ENCODE measurements at regions not wholly inside any gene's neighbourhood (a gene's known extent, or its start where the extent isn't known, plus 50 kb on each side); places are given as distances from the start of the nearest gene placed in this dataset.

GRCh38 chr18:40412410-40412809 is 1542.6 kb upstream of the PIK3C3 start:
- DNase-seq (no peak), ATAC-seq (replicated peaks) (no peak)
- Mint-ChIP-seq H3K36me3 (no peaks in the 10 kb centered on the region), H3K27me3 (no peaks in the 10 kb centered on the region), H3K27ac (no peak overlapping the region), H3K4me1 (no peaks in the 10 kb centered on the region), H3K4me3 (no peak overlapping the region), H3K9me3 (peaks cover 0 to 2% of the 10 kb centered on the region in 2 donors)

- H3K27ac Mint-ChIP-seq = no peak overlapping the region
- H3K4me1 Mint-ChIP-seq = no peaks in the 10 kb centered on the region
- peaks cover 2 to 8% of the 10 kb centered on the region in 2 donors for H3K9me3 Mint-ChIP-seq
Measured at GRCh38 chr18:40407909-40408308, 1547.1 kb upstream of the PIK3C3 start.

DNA sequence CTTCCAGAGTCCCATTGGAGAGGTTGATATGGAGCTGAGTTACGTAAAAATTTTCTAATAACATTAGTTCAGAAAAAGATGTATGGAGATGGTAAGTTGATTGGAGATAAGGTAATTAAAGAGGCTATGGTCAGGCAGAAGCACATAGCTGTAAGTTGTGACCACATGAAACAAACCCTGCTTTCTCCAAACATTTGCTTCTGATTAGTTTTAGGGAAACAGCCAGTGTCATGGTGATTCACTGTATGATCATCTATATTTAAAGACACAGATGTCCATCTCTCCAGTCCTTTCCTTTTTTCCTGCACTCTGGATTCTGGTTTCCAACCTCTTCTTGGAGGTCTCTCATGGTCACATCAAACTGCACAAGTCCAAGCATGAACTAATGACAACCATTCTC is 1550.8 kb upstream of the PIK3C3 start:
- Mint-ChIP-seq H3K27me3 (no peaks in the 10 kb centered on the region), H3K4me3 (no peak overlapping the region), H3K27ac (no peak overlapping the region), H3K36me3 (no peaks in the 10 kb centered on the region), H3K9me3 (peaks cover 0 to 8% of the 10 kb centered on the region in 2 donors), H3K4me1 (no peaks in the 10 kb centered on the region)
- no peak for DNase-seq
- ATAC-seq (replicated peaks) = no peak

More at GRCh38 chr18:40407909-40408308, 1547.1 kb upstream of the PIK3C3 start:
- ATAC-seq (replicated peaks) (no peak), DNase-seq (no peak)
- H3K4me3 Mint-ChIP-seq = no peak overlapping the region
- no peaks in the 10 kb centered on the region for H3K36me3 Mint-ChIP-seq
- H3K27me3 Mint-ChIP-seq = no peaks in the 10 kb centered on the region

DNA sequence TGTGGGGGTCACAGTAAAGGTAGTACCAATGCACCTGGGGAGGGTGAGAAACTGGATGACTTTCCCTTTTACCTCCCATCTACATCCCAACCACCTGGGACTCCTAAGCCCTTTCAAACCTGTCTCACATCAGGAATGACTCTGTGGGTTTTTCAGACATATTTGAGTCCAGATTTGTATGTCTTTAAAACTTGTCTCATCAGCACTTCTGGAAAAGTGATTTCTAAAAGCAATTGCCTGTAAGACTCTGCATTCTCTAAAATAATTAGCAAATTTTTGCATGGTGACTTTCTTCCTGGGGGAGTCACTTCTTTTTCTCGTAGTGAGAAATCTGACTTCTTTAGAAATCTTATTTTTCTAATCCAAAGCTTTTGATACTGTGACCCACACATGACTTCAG is 1553.0 kb upstream of the PIK3C3 start:
- no peaks in the 10 kb centered on the region for H3K27me3 Mint-ChIP-seq
- H3K4me1 Mint-ChIP-seq = no peaks in the 10 kb centered on the region
- H3K27ac Mint-ChIP-seq = no peak overlapping the region
- H3K9me3 Mint-ChIP-seq = peaks cover 2 to 8% of the 10 kb centered on the region in 2 donors
- DNase-seq = no peak
- no peak for ATAC-seq (replicated peaks)
- H3K36me3 Mint-ChIP-seq = no peaks in the 10 kb centered on the region
- no peak overlapping the region for H3K4me3 Mint-ChIP-seq

DNA sequence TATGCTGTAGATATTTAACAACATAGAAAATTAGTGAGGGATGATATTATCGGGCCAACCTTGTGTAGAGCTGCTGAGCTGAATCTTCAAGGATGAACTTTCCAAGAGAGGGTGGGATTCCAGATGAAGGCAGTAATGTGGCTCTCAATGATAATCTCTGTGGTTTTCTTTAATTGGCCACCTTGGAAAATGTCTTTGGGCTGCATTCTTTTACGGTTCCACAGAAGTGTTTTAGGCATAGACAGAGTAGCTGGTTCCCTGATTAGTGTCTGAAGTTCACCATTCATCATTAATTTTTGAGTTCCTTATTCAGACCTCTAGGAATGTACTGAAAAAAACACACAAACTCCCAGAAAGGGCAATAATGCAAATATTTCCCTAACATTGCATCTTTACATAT is 1566.9 kb upstream of the PIK3C3 start:
- ATAC-seq (replicated peaks) = no peak
- no peak for DNase-seq
- Mint-ChIP-seq H3K27me3 (no peaks in the 10 kb centered on the region), H3K4me1 (no peaks in the 10 kb centered on the region), H3K27ac (no peak overlapping the region), H3K9me3 (peaks cover 3 to 5% of the 10 kb centered on the region in 2 donors), H3K4me3 (no peak overlapping the region), H3K36me3 (no peaks in the 10 kb centered on the region)

DNA sequence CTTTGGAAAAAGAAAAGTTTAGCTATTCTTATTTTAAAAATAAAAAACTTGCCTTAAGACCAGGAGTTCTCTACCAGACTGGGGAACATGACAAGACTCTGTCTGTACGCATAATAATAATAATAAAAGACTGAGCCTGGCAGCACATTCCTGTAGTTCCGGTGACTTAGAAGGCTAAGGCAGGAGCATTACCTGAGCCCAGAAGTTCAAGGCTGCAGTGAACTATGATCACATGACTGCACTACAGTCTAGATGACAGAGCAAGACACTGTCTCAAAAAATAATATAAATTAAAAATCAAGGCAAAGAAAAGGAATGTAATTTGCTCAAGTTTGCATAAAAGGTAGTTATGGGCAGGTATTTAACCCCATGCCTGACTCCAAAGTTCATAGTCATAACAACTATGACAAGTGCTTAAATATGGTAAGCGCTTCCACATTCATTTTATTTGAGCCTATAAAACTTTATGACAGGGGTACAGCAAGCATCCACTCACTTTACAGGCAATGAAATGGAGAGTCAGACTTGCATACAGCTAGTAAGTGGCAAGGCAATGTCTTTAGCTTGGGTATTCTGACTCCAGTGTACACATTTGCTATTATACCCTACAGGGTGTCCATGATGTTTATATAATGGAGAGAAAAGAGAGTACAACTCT is 1567.8 kb upstream of the PIK3C3 start:
- H3K4me1 Mint-ChIP-seq = no peaks in the 10 kb centered on the region
- no peak for ATAC-seq (replicated peaks)
- no peaks in the 10 kb centered on the region for H3K36me3 Mint-ChIP-seq
- no peaks in the 10 kb centered on the region for H3K27me3 Mint-ChIP-seq
- no peak for DNase-seq
- H3K27ac Mint-ChIP-seq = no peak overlapping the region
- H3K9me3 Mint-ChIP-seq = peaks cover 4 to 8% of the 10 kb centered on the region in 2 donors
- H3K4me3 Mint-ChIP-seq = no peak overlapping the region

DNA sequence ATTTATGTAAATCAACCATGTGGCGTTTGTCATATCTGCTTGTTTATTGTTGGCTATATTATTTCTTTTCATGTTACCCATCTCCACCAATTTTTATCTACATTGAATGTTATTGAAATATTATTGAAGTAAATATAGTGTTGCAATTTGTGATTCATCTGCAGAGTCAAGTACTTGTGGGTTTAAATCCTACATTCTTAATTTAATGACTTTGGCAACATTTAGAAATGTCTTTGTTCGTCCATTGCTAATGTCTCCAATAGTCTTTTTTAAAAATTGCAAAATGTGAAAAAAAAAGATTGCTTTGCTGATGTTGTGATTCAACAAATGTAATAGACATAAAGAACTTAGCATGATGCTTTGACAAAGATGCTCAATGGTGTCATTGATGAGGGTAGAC is 1572.8 kb upstream of the PIK3C3 start:
- no peaks in the 10 kb centered on the region for H3K36me3 Mint-ChIP-seq
- ATAC-seq (replicated peaks) = no peak
- peaks cover 3 to 8% of the 10 kb centered on the region in 2 donors for H3K9me3 Mint-ChIP-seq
- no peaks in the 10 kb centered on the region for H3K4me1 Mint-ChIP-seq
- H3K27me3 Mint-ChIP-seq = no peaks in the 10 kb centered on the region
- no peak for DNase-seq
- H3K27ac Mint-ChIP-seq = no peak overlapping the region
- no peak overlapping the region for H3K4me3 Mint-ChIP-seq

- no peak for ATAC-seq (replicated peaks)
- peaks cover 3 to 8% of the 10 kb centered on the region in 2 donors for H3K9me3 Mint-ChIP-seq
- no peak for DNase-seq
- H3K4me3 Mint-ChIP-seq = no peak overlapping the region
- H3K36me3 Mint-ChIP-seq = no peaks in the 10 kb centered on the region
- H3K27me3 Mint-ChIP-seq = no peaks in the 10 kb centered on the region
- no peaks in the 10 kb centered on the region for H3K4me1 Mint-ChIP-seq
- H3K27ac Mint-ChIP-seq = no peak overlapping the region
Measured at GRCh38 chr18:40380686-40381439, 1574.2 kb upstream of the PIK3C3 start.

GRCh38 chr18:40375837-40376236 is 1579.2 kb upstream of the PIK3C3 start:
- no peak for ATAC-seq (replicated peaks)
- no peaks in the 10 kb centered on the region for H3K4me1 Mint-ChIP-seq
- no peak overlapping the region for H3K27ac Mint-ChIP-seq
- H3K9me3 Mint-ChIP-seq = no peaks in the 10 kb centered on the region
- H3K27me3 Mint-ChIP-seq = no peaks in the 10 kb centered on the region
- DNase-seq = no peak
- H3K36me3 Mint-ChIP-seq = no peaks in the 10 kb centered on the region
- no peak overlapping the region for H3K4me3 Mint-ChIP-seq

DNA sequence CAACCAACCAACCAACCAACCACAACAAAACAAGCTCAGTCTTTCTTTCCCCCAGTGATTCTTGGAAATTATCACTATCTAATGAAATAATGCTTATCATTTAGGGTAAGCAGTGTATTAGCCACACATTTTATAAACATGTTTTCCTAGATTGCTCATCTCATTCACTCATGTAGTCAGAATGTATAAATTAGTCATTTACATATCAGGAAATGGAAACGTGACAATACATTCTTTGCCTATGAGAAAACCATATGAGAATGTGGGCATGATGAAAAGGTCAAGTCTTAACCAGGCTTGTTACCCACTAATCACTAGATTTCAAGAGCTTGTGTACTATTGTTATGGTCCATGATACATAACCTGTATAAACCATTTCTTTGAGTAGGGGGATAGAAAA is 1583.4 kb upstream of the PIK3C3 start:
- ATAC-seq (replicated peaks) = no peak
- Mint-ChIP-seq H3K4me1 (no peaks in the 10 kb centered on the region), H3K27me3 (no peaks in the 10 kb centered on the region), H3K27ac (no peak overlapping the region), H3K36me3 (no peaks in the 10 kb centered on the region), H3K4me3 (no peak overlapping the region), H3K9me3 (no peaks in the 10 kb centered on the region)
- no peak for DNase-seq

DNA sequence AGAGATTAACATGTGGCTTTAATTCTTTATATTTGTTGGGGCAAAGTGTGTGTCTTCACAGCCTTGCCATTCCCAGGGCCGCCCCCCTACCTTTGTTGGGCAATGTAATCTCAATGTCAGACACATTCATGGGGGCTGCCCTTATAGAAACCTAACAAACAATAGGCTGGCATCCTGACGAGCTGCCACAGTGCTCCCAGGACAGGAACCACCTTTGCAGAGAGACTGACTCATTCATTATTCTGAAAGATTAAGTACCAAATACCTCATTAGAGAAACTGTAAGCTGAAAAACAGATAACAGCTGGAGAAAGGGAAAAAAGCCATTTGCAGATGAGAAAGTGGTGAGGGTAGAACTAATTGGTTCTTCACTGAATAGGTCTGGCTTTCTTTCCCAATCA is 1587.5 kb upstream of the PIK3C3 start:
- H3K27me3 Mint-ChIP-seq = no peaks in the 10 kb centered on the region
- H3K4me1 Mint-ChIP-seq = no peaks in the 10 kb centered on the region
- H3K4me3 Mint-ChIP-seq = no peak overlapping the region
- no peak overlapping the region for H3K27ac Mint-ChIP-seq
- DNase-seq = no peak
- no peaks in the 10 kb centered on the region for H3K9me3 Mint-ChIP-seq
- ATAC-seq (replicated peaks) = no peak
- no peaks in the 10 kb centered on the region for H3K36me3 Mint-ChIP-seq

GRCh38 chr18:40366521-40366920 is 1588.5 kb upstream of the PIK3C3 start:
- Mint-ChIP-seq H3K27ac (no peak overlapping the region), H3K27me3 (no peaks in the 10 kb centered on the region), H3K36me3 (no peaks in the 10 kb centered on the region), H3K4me1 (no peaks in the 10 kb centered on the region), H3K4me3 (no peak overlapping the region), H3K9me3 (peaks cover 0 to 4% of the 10 kb centered on the region in 2 donors)
- no peak for DNase-seq
- no peak for ATAC-seq (replicated peaks)

DNA sequence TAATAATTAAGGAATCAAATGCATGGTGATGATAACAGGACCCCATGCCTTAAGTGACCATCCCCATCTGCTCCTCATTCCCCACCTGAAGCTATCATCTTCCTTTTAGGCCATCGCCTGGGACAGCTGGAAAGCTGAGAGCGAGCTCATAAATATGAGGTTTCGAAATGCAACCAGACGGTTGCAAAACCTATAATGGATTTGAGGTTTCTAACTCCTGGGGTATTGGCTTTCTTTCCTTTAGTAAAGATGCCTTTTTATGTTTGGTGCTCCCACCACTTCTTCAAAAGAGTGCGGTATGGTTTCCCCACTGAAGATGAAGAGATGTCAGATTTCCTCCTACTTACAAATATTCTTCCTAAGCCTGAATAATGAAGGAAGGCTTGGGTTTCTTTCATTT is 1589.5 kb upstream of the PIK3C3 start:
- DNase-seq (no peak), ATAC-seq (replicated peaks) (no peak)
- H3K4me3 Mint-ChIP-seq = no peak overlapping the region
- peaks cover 0 to 4% of the 10 kb centered on the region in 2 donors for H3K9me3 Mint-ChIP-seq
- no peaks in the 10 kb centered on the region for H3K36me3 Mint-ChIP-seq
- H3K27ac Mint-ChIP-seq = no peak overlapping the region
- no peaks in the 10 kb centered on the region for H3K27me3 Mint-ChIP-seq
- H3K4me1 Mint-ChIP-seq = no peaks in the 10 kb centered on the region

GRCh38 chr18:40360558-40360957 is 1594.5 kb upstream of the PIK3C3 start:
- no peaks in the 10 kb centered on the region for H3K36me3 Mint-ChIP-seq
- H3K27me3 Mint-ChIP-seq = no peaks in the 10 kb centered on the region
- no peak for ATAC-seq (replicated peaks)
- peaks cover 0 to 4% of the 10 kb centered on the region in 2 donors for H3K9me3 Mint-ChIP-seq
- no peak overlapping the region for H3K4me3 Mint-ChIP-seq
- no peak for DNase-seq
- no peak overlapping the region for H3K27ac Mint-ChIP-seq
- H3K4me1 Mint-ChIP-seq = no peaks in the 10 kb centered on the region

DNA sequence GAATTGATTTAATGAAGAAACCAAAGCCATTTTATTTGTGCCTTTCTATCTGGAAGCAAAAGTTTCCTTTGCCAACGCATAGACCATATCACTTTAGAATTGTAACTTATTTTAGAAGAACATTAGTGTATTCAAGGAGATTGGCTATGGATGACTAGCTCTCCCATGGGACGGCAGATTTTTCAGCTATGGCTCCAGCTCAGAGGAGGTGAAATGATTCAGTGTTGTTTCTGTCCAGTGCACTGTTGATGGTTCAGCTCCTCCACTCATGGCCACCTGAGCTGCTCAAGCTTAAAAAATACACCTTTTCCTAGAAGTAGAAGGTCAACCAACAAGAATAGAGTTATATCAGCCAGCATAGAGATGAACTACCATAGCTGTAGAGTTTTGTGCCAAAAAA is 1597.5 kb upstream of the PIK3C3 start:
- Mint-ChIP-seq H3K36me3 (no peaks in the 10 kb centered on the region), H3K4me1 (no peaks in the 10 kb centered on the region), H3K27me3 (no peaks in the 10 kb centered on the region), H3K27ac (no peak overlapping the region), H3K9me3 (peaks cover 0 to 7% of the 10 kb centered on the region in 2 donors), H3K4me3 (no peak overlapping the region)
- DNase-seq = no peak
- no peak for ATAC-seq (replicated peaks)
